ENCODE measurements at regions not wholly inside any gene's neighbourhood (a gene's known extent, or its start where the extent isn't known, plus 50 kb on each side); places are given as distances from the start of the nearest gene placed in this dataset.

DNA sequence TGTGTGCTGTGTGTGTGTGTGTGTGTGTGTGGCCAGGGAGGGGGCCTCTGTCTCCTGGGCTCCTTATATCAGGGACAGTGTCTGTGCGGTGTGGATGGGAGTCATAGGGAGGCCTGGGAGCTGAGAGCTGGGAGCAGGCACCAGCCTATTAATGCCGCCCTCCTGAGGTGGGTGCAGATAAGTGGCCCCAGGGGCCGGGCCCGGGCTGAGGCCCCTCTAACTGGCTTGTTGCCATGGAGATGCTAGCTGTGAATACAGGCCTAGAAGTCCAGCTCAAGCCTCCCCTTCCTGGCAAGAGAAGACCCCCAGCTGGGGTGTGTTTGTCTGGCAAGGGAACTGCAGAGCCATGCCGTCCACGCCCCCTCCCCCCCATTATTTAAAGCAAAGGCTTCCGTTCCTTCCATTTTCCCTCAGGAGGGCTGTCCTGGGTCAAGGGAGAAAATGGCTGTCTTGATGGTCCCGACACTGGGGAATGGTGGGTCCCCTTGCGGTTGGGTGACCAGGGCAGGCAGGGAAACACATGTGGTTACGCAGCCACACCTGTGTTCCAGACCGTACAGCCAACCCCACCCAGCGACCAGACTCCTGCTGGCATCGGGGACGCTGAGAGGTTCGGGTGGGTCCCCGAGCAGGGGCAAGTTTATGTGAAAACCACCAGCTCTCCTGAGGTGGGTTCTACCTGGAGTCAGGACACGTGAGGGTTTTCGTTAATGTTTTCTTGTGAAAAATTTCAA lies 141.1 kb downstream of the MRM1 start:
- no peaks in the 10 kb centered on the region for H3K36me3 ChIP-seq (ENCODE audit: control insufficient read depth, insufficient read depth, low read length)
- no peak overlapping the region for H3K4me3 ChIP-seq (ENCODE audit: extremely low read depth, insufficient read depth, low read length, poor library complexity, severe bottlenecking)
- WGBS, 2 experiments (ENCODE audit: insufficient coverage in 2 of 2) = 87 to 93% methylated on average over 10 to 13 of the region's 18 CpGs
- H3K9me3 ChIP-seq (ENCODE audit: control insufficient read depth, low read length) = no peaks in the 10 kb centered on the region
- no peaks in the 10 kb centered on the region for H3K4me1 ChIP-seq (ENCODE audit: control insufficient read depth, insufficient read depth, low read length, poor library complexity, severe bottlenecking)
- H3K27ac ChIP-seq (ENCODE audit: low read depth, low read length, severe bottlenecking) = no peak overlapping the region

DNA sequence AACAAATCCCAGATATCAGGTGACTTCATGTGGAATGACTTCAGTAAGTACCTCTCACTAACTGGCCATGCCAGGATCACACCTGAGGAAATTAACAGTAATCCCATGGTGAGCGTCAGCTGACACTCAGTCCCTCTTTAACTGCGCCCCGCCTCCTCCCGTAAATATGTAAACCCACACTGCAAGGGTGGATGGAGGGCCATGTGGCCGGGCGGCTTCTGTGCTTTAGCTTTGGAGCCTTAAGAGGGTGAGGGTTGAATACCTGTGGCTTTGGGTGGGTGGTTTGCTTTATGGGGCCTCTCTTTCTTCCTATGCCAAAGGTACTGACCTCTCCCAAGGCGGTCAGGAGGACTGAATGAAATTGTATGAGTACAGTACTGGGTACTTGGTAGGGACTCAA lies 141.7 kb downstream of the MRM1 start:
- no peak overlapping the region for H3K27ac ChIP-seq (ENCODE audit: low read depth, low read length, severe bottlenecking)
- no peaks in the 10 kb centered on the region for H3K9me3 ChIP-seq (ENCODE audit: control insufficient read depth, low read length)
- no peak overlapping the region for H3K4me3 ChIP-seq (ENCODE audit: extremely low read depth, insufficient read depth, low read length, poor library complexity, severe bottlenecking)
- WGBS, 2 experiments (ENCODE audit: insufficient coverage in 2 of 2) = 84 to 90% methylated on average over 3 to 5 of the region's 7 CpGs
- no peaks in the 10 kb centered on the region for H3K36me3 ChIP-seq (ENCODE audit: control insufficient read depth, insufficient read depth, low read length)
- H3K4me1 ChIP-seq (ENCODE audit: control insufficient read depth, insufficient read depth, low read length, poor library complexity, severe bottlenecking) = no peaks in the 10 kb centered on the region

DNA sequence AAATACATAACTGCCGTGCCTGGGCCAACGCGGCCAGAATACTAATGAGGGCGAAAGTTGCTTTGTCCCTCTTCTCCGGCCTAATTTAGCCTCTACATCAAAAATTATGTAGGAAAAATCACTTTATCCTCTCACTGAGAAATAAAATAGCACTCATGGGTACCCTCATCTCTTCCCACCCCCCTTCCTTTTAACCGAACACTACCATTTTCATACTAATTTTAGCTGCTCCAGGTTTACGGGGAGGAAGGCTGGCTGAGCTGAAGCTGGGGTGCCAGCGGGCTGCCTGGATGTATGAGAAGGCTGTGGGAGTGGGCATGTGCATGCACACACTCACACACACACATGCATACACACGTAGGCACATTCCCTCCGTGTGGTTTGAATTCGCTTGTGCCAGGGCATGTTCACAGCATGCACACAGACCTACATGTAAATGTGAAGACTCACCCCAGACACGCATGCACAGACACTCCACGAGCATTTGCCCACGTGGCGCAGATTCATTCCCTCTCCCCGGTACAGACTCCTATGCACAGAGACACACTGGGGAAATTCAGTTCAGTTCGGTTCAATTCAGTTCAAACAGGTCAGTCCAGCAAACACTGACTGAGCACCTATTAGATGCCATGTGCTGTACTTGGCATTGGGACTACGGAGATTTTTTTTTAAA lies 145.1 kb downstream of the MRM1 start:
- Histone ChIP-seq H3K4me3 (ENCODE audit: extremely low read depth, insufficient read depth, low read length, poor library complexity, severe bottlenecking) (no peak overlapping the region), H3K9me3 (ENCODE audit: control insufficient read depth, low read length) (no peaks in the 10 kb centered on the region), H3K27ac (ENCODE audit: low read depth, low read length, severe bottlenecking) (no peak overlapping the region), H3K4me1 (ENCODE audit: control insufficient read depth, insufficient read depth, low read length, poor library complexity, severe bottlenecking) (no peaks in the 10 kb centered on the region), H3K36me3 (ENCODE audit: control insufficient read depth, insufficient read depth, low read length) (no peaks in the 10 kb centered on the region)
- 93 to 96% methylated on average over 14 to 15 of the region's 18 CpGs for WGBS, 2 experiments (ENCODE audit: insufficient coverage in 2 of 2)

DNA sequence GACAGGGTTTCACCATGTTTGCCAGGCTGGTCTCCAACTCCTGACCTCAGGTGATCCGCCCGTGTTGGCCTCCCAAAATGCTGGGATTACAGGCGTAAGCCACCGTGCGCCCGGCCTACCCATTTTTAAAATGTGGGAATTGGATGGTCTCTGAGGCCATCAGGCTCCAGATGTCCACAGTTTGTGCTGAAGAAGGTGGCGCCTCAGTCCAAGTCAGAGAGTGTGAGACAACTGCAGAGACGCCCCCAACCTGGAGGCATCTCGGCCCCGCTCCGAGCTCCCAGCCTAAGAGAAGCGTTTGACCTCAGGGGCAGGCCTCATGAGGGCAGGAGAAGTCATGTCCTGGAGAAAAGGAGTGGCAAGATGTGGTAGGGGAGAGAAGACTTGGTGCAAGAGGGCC lies 146.5 kb downstream of the MRM1 start:
- Histone ChIP-seq H3K9me3 (ENCODE audit: control insufficient read depth, low read length) (no peaks in the 10 kb centered on the region), H3K27ac (ENCODE audit: low read depth, low read length, severe bottlenecking) (no peak overlapping the region), H3K4me1 (ENCODE audit: control insufficient read depth, insufficient read depth, low read length, poor library complexity, severe bottlenecking) (no peaks in the 10 kb centered on the region), H3K4me3 (ENCODE audit: extremely low read depth, insufficient read depth, low read length, poor library complexity, severe bottlenecking) (no peak overlapping the region), H3K36me3 (ENCODE audit: control insufficient read depth, insufficient read depth, low read length) (no peaks in the 10 kb centered on the region)
- 87 to 96% methylated on average over 11 to 12 of the region's 12 CpGs for WGBS, 2 experiments (ENCODE audit: insufficient coverage in 2 of 2)

DNA sequence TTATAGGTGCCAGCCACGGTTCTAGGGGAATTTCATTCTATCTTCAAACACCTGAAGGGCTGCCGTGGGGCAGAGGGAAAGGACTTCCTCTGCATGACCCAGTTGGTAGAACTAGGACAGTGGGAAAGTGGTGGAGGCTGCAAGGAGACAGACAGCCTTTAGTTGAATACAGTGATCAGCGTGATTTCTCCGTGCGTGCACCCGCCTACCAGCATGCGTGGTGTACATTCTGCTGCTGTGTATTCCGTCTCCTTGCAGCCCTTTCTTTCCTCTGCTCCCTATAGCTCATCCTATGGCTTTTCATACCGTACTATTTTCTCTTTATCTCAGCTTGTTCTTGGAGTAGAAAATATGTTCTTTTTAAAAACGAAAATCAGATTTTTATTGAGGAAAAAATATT lies 146.9 kb downstream of the MRM1 start:
- Histone ChIP-seq H3K9me3 (ENCODE audit: control insufficient read depth, low read length) (no peaks in the 10 kb centered on the region), H3K36me3 (ENCODE audit: control insufficient read depth, insufficient read depth, low read length) (no peaks in the 10 kb centered on the region), H3K4me1 (ENCODE audit: control insufficient read depth, insufficient read depth, low read length, poor library complexity, severe bottlenecking) (no peaks in the 10 kb centered on the region), H3K4me3 (ENCODE audit: extremely low read depth, insufficient read depth, low read length, poor library complexity, severe bottlenecking) (no peak overlapping the region), H3K27ac (ENCODE audit: low read depth, low read length, severe bottlenecking) (no peak overlapping the region)
- 93 to 97% methylated on average over 5 to 6 of the region's 10 CpGs for whole genome bisulfite sequencing, 2 experiments (ENCODE audit: insufficient coverage in 2 of 2)

DNA sequence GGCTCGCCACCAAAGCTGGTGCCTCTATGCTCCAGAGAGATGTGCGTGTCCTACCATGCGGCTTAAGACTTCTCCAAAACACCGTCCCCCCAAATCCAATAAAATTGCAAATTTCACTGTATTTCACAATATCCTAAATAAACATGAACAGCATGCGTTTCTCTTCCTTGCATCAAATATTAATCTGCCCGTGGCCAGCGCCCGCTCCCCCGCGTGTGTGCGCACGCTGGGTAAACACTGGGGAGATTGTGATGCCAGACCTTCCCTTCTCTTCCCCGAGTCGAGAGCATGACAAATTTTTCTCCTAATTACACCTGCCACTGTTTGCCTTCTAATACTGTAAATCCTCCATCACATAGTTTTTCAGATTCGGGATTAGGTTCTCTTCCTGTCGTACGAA lies 148.1 kb downstream of the MRM1 start:
- 95 to 97% methylated on average over 11 to 14 of the region's 17 CpGs for WGBS, 2 experiments (ENCODE audit: insufficient coverage in 2 of 2)
- no peaks in the 10 kb centered on the region for H3K9me3 ChIP-seq (ENCODE audit: control insufficient read depth, low read length)
- no peaks in the 10 kb centered on the region for H3K36me3 ChIP-seq (ENCODE audit: control insufficient read depth, insufficient read depth, low read length)
- no peaks in the 10 kb centered on the region for H3K4me1 ChIP-seq (ENCODE audit: control insufficient read depth, insufficient read depth, low read length, poor library complexity, severe bottlenecking)
- H3K4me3 ChIP-seq (ENCODE audit: extremely low read depth, insufficient read depth, low read length, poor library complexity, severe bottlenecking) = no peak overlapping the region
- no peak overlapping the region for H3K27ac ChIP-seq (ENCODE audit: low read depth, low read length, severe bottlenecking)

DNA sequence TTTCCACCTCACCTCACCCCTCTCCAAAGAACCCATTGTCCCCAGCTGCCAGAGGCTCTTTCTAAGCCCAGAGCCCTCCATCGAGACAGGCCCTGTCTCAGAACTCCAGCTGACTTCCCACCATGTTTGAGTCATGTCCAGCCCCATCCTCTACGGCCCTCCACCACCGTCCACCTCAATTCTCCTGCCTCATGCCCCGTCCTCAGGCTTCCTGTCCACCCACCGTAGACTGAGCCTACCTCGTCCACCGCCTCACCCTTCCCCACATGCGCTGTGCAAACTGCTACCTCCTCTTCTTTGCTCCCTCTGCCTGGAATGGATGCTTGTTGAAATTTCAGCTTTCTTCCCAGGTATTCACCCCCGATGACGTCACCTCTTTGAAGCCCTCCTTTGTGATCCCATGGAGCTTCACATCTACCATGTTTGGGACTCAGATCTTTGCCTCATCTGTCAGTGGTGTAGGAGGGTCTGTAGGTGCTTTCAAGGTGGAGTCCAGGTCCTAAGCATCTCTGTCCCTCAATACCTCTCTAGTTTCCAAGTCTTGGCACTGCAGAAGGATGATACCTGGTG lies 149.0 kb downstream of the MRM1 start:
- H3K9me3 ChIP-seq (ENCODE audit: control insufficient read depth, low read length) = no peaks in the 10 kb centered on the region
- H3K4me3 ChIP-seq (ENCODE audit: extremely low read depth, insufficient read depth, low read length, poor library complexity, severe bottlenecking) = no peak overlapping the region
- no peaks in the 10 kb centered on the region for H3K36me3 ChIP-seq (ENCODE audit: control insufficient read depth, insufficient read depth, low read length)
- 91 to 92% methylated on average over 8 to 10 of the region's 10 CpGs for WGBS, 2 experiments (ENCODE audit: insufficient coverage in 2 of 2)
- H3K4me1 ChIP-seq (ENCODE audit: control insufficient read depth, insufficient read depth, low read length, poor library complexity, severe bottlenecking) = no peaks in the 10 kb centered on the region
- H3K27ac ChIP-seq (ENCODE audit: low read depth, low read length, severe bottlenecking) = no peak overlapping the region

DNA sequence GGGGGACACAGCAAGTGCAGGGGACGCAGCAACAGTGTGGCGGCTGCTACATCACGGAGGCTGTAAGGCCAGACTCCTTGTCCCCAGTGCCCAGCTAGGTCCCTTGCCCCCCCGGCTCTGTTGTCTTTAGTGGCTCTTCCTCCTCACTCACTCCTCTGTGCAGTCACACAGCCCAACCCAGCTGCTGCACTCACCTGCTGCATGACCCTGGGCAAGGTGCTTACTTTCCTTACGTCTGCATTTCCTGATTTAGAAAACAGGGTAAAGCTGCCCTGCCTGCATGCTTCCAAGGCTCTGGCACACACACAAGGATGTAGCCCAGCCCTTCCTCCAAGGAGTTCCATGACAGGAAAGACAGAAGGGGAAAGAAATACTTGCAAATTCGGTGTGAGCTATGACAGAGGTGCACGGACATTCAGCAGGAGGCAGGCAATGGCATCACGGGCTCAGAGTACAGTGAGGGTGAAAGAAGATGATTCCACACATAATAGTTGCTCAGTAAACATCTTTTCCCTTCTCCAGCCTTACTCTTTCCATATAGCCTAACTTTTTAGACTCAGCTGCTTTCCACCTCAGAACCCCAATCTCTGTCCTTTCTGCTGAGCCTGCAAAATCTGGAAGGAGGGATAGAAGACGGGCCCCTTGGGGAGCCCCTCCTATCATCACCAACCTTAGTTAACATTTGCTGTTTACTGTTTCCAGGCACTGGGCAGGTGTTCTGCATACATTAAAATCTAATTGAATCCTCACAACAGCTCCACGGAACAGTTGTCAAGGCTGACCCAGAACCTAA lies 150.9 kb downstream of the MRM1 start:
- Histone ChIP-seq H3K27ac (ENCODE audit: low read depth, low read length, severe bottlenecking) (no peak overlapping the region), H3K4me3 (ENCODE audit: extremely low read depth, insufficient read depth, low read length, poor library complexity, severe bottlenecking) (no peak overlapping the region), H3K4me1 (ENCODE audit: control insufficient read depth, insufficient read depth, low read length, poor library complexity, severe bottlenecking) (no peaks in the 10 kb centered on the region), H3K36me3 (ENCODE audit: control insufficient read depth, insufficient read depth, low read length) (no peaks in the 10 kb centered on the region), H3K9me3 (ENCODE audit: control insufficient read depth, low read length) (no peaks in the 10 kb centered on the region)
- 90 to 96% methylated on average over 6 to 8 of the region's 10 CpGs for WGBS, 2 experiments (ENCODE audit: insufficient coverage in 2 of 2)

DNA sequence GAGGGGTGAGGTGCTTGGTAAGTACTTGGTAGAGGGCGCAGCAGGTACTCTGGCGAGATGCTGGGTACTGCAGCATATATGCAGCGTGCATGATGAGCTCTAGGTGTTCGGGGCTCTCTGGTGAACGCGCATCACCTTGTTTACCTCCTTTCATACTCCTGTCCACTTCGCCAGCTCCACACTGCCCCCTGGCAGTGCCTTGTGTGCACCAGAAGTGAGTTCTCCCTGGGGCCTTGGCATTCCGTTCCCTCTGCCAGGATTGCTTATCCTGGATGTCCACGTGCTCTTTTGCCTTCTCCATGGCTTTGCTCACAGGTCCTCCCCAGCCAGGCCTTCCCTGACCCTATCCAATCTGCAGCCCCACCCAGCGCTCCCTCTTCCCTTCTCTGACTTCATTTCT lies 154.2 kb downstream of the MRM1 start:
- no peaks in the 10 kb centered on the region for H3K36me3 ChIP-seq (ENCODE audit: control insufficient read depth, insufficient read depth, low read length)
- no peaks in the 10 kb centered on the region for H3K9me3 ChIP-seq (ENCODE audit: control insufficient read depth, low read length)
- H3K4me1 ChIP-seq (ENCODE audit: control insufficient read depth, insufficient read depth, low read length, poor library complexity, severe bottlenecking) = no peaks in the 10 kb centered on the region
- WGBS, 2 experiments (ENCODE audit: insufficient coverage in 2 of 2) = 55 to 67% methylated on average over 10 of the region's 10 CpGs
- H3K4me3 ChIP-seq (ENCODE audit: extremely low read depth, insufficient read depth, low read length, poor library complexity, severe bottlenecking) = no peak overlapping the region
- no peak overlapping the region for H3K27ac ChIP-seq (ENCODE audit: low read depth, low read length, severe bottlenecking)

DNA sequence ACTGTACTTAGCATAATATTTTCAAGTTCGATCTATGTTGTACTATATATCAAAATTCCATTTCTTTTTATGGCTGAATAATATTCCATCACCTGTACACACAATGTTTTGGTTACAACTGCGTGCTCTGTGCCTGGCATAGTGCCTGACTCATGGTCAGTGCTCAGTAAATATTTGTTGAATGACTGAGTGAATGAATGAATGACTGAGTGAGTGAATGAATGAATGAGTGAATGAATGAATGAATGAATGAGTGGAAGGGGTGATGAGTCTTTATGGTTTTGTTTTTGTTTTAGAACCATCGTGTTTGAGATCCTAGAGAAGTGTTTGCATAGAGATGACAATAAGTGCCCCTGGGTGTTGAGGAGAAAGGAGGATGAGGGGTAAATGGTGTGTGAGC lies 155.3 kb downstream of the MRM1 start:
- Histone ChIP-seq H3K4me3 (ENCODE audit: extremely low read depth, insufficient read depth, low read length, poor library complexity, severe bottlenecking) (no peak overlapping the region), H3K9me3 (ENCODE audit: control insufficient read depth, low read length) (no peaks in the 10 kb centered on the region), H3K27ac (ENCODE audit: low read depth, low read length, severe bottlenecking) (no peak overlapping the region), H3K4me1 (ENCODE audit: control insufficient read depth, insufficient read depth, low read length, poor library complexity, severe bottlenecking) (no peaks in the 10 kb centered on the region), H3K36me3 (ENCODE audit: control insufficient read depth, insufficient read depth, low read length) (no peaks in the 10 kb centered on the region)
- WGBS, 2 experiments (ENCODE audit: insufficient coverage in 2 of 2) = 89 to 94% methylated on average over 2 of the region's 3 CpGs
